Endothelial cell of umbilical vein (primary cell): ENCODE measurements at regions not wholly inside any gene's neighbourhood (a gene's known extent, or its start where the extent isn't known, plus 50 kb on each side); places are given as distances from the start of the nearest gene placed in this dataset.

Experiments used
- BruUV-seq: library from RNA; stranded (reverse); fragments of 400-500 nt; replicated peaks from 2 replicates; lab custom pipeline; 2021; lab: Mats Ljungman, UMichigan
- CTCF ChIA-PET: fragments of 300-600, 350-600 bp; sonication (Branson Sonifier 250); formaldehyde crosslinking; loops from one replicate; lab custom pipeline; 2021; ENCODE audit warnings: antibody characterized with exemption, inconsistent platforms; lab: Charles Lee
- POLR2A ChIA-PET: fragments of 300-600, 350-600 bp; sonication (Branson Sonifier 250); formaldehyde crosslinking; loops from one replicate; lab custom pipeline; 2021; ENCODE audit warnings: antibody characterized with exemption, inconsistent platforms; lab: Charles Lee
- DNase-seq: peaks from one replicate; pipeline ENCODE4 v3.0.0-alpha.2; 2011; ENCODE audit warnings: low read depth, low spot score
- FAIRE-seq: peaks from 2 replicates; lab custom pipeline; 2011; peaks lifted over from hg19 to GRCh38; lab: Jason Lieb, UNC
- H2AFZ ChIP-seq: 2 replicates; pipeline ENCODE4 v1.6.0; 2012; ENCODE audit warnings: low read depth, low read length, control low read depth, inconsistent platforms
- H3K27ac ChIP-seq: 2 replicates; pipeline ENCODE4 v1.5.1; 2011; ENCODE audit warnings: low read depth, mild to moderate bottlenecking, control low read depth, low read length, moderate library complexity; ENCODE audit not compliant: insufficient read depth
- H3K27me3 ChIP-seq, 2 experiments: 2 replicates each; pipeline versions ENCODE4 v1.6.0 to v1.6.1; 2011; ENCODE audit warnings: low read length in 2 of 2, mixed read lengths in 1 of 2; ENCODE audit not compliant: control insufficient read depth in 2 of 2, insufficient read depth in 2 of 2
- H3K36me3 ChIP-seq, 2 experiments: 2 replicates in 1 of 2; 3 replicates in 1 of 2; pipeline ENCODE4 v1.5.1; 2011; ENCODE audit warnings: low read length in 2 of 2, mild to moderate bottlenecking in 1 of 2, moderate library complexity in 1 of 2; ENCODE audit not compliant: control insufficient read depth in 2 of 2, insufficient read depth in 2 of 2; ENCODE audit errors: extremely low read depth in 1 of 2
- H3K4me1 ChIP-seq: 3 replicates; pipeline ENCODE4 v1.5.1; 2011; ENCODE audit warnings: mild to moderate bottlenecking, low read length; ENCODE audit not compliant: control insufficient read depth, insufficient read depth; ENCODE audit errors: extremely low read depth
- H3K4me2 ChIP-seq: 2 replicates; pipeline ENCODE4 v1.6.1; 2011; ENCODE audit warnings: low read length, control low read depth, mixed read lengths; ENCODE audit not compliant: insufficient read depth
- H3K4me3 ChIP-seq, 3 experiments: fragments of 200-600 bp in 1 of 3; sonication (generic), shearing (Covaris generic) in 1 of 3; replicated peaks in 1 of 3; 2 replicates each; pipeline ENCODE4 v1.5.1; 2011 to 2016; ENCODE audit warnings: control low read depth in 3 of 3, low read length in 3 of 3, mild to moderate bottlenecking in 2 of 3, inconsistent platforms in 1 of 3, low read depth in 1 of 3, moderate library complexity in 1 of 3; ENCODE audit not compliant: insufficient read depth in 1 of 3
- H3K79me2 ChIP-seq: 2 replicates; pipeline ENCODE4 v1.6.0; 2012; ENCODE audit warnings: low read length, inconsistent platforms; ENCODE audit not compliant: control insufficient read depth, insufficient read depth
- H3K9ac ChIP-seq: replicated peaks from 2 replicates; pipeline ENCODE3; 2011; ENCODE audit warnings: low read length, control low read depth; ENCODE audit not compliant: insufficient read depth; ENCODE audit errors: extremely low read depth
- H3K9me1 ChIP-seq: replicated peaks from 3 replicates; pipeline ENCODE4 v1.6.0; 2011; ENCODE audit warnings: mild to moderate bottlenecking, low read length; ENCODE audit not compliant: control insufficient read depth, insufficient read depth; ENCODE audit errors: extremely low read depth
- H3K9me3 ChIP-seq: replicated peaks from 2 replicates; pipeline ENCODE4 v1.5.1; 2012; ENCODE audit warnings: low read length, inconsistent platforms; ENCODE audit not compliant: control insufficient read depth, insufficient read depth
- H4K20me1 ChIP-seq: replicated peaks from 2 replicates; pipeline ENCODE3; 2011; ENCODE audit warnings: mild to moderate bottlenecking, low read length; ENCODE audit not compliant: control insufficient read depth, insufficient read depth; ENCODE audit errors: extremely low read depth
- EZH2 ChIP-seq: IDR thresholded peaks from 2 replicates; pipeline ENCODE4 v1.6.1; 2012; ENCODE audit warnings: borderline replicate concordance, low read depth, mild to moderate bottlenecking, moderate library complexity, low read length, inconsistent platforms; ENCODE audit not compliant: severe bottlenecking
- FOS ChIP-seq: IDR thresholded peaks from 2 replicates; pipeline ENCODE4 v1.6.1; 2011; ENCODE audit warnings: mild to moderate bottlenecking, low read length, moderate library complexity, borderline replicate concordance; ENCODE audit not compliant: insufficient read depth
- JUN ChIP-seq: IDR thresholded peaks from 2 replicates; pipeline ENCODE4 v1.6.1; 2011; ENCODE audit warnings: borderline replicate concordance, low read depth; ENCODE audit not compliant: insufficient read length, insufficient read depth
- POLR2A ChIP-seq: IDR thresholded peaks from 2 replicates; pipeline ENCODE4 v1.6.1; 2012; ENCODE audit warnings: low read depth, mild to moderate bottlenecking, control low read depth, low read length
- POLR2AphosphoS5 ChIP-seq: IDR thresholded peaks from 2 replicates; pipeline ENCODE4 v1.6.1; 2012; ENCODE audit warnings: low read depth, mild to moderate bottlenecking, control low read depth, low read length, moderate library complexity; ENCODE audit not compliant: insufficient read depth
- dilution Hi-C: fragments of 300-500 bp; cut with MboI; formaldehyde crosslinking; loops from one replicate; pipeline ENCODE4 v1.15.0; 2019; ENCODE audit warnings: low sequenced_read_pairs; ENCODE audit not compliant: extremely low pct_ligation_motif_present
- intact Hi-C: fragments of 100-400 bp; cut with micrococcal nuclease; formaldehyde crosslinking; loops from one replicate; pipeline ENCODE4 v1.10.0; 2022
- TF ChIP-seq, protein P1 (sequence below): IDR thresholded peaks from 2 replicates; pipeline ENCODE4 v1.6.1; 2011; ENCODE audit not compliant: insufficient read depth, insufficient read length
- TF ChIP-seq, protein P2 (sequence below), 2 donors: IDR thresholded peaks; 1 replicate in 1 of 2; 2 replicates in 1 of 2; pipeline ENCODE4 v1.5.1; 2011; ENCODE audit warnings: low read length in 2 of 2, mild to moderate bottlenecking in 2 of 2, moderate library complexity in 2 of 2, control low read depth in 1 of 2, inconsistent platforms in 1 of 2, low read depth in 1 of 2; ENCODE audit not compliant: insufficient read depth in 1 of 2; ENCODE audit errors: extremely low read depth in 1 of 2

DNA sequence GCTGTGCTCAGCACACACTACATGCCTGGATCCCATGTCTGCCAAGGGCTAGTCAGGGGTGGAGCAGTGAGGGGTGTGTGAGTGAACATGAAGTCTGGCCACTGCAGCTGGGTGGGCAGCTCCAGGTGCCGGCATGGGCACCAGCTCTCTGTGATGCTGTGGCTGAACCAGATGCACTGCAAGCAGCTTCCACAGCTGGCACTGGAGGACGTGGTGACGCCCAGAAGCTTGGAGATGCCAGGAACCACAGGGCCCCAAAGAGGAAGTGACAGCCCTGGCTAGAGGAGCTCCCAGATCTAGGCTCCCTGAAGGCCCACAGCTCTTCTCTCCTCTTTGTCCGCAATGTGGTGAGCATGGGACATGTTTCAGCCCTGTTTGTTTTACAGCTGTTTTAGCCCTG, 776.3 kb upstream of the POU3F3 start:
- H3K9me3 ChIP-seq = peaks cover 3% of the 10 kb centered on the region
- no peak overlapping the region for H3K4me2 ChIP-seq
- H3K36me3 ChIP-seq = no peaks in the 10 kb centered on the region
- FAIRE-seq (no peak), DNase-seq (no peak)
- H3K9me1 ChIP-seq = no peaks in the 10 kb centered on the region
- intact Hi-C loops = no loop called here
- dilution Hi-C loops = no loop called here
- no peaks in the 10 kb centered on the region for H3K4me1 ChIP-seq
- TF ChIP-seq EZH2 = no peak
- TF ChIP-seq, protein P1, sequence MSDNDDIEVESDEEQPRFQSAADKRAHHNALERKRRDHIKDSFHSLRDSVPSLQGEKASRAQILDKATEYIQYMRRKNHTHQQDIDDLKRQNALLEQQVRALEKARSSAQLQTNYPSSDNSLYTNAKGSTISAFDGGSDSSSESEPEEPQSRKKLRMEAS = no peak
- no peak for TF ChIP-seq FOS
- no TSS peak for BruUV-seq
- ChIA-PET CTCF (no interaction called here), POLR2A (no interaction called here)
- H3K4me3 ChIP-seq = no peak overlapping the region
- H3K79me2 ChIP-seq = no peaks in the 10 kb centered on the region
- H3K27me3 ChIP-seq = no peaks in the 10 kb centered on the region
- H4K20me1 ChIP-seq = no peaks in the 10 kb centered on the region
- H3K9ac ChIP-seq = no peak overlapping the region
- no peak overlapping the region for H3K27ac ChIP-seq
- no peak overlapping the region for H2AFZ ChIP-seq

DNA sequence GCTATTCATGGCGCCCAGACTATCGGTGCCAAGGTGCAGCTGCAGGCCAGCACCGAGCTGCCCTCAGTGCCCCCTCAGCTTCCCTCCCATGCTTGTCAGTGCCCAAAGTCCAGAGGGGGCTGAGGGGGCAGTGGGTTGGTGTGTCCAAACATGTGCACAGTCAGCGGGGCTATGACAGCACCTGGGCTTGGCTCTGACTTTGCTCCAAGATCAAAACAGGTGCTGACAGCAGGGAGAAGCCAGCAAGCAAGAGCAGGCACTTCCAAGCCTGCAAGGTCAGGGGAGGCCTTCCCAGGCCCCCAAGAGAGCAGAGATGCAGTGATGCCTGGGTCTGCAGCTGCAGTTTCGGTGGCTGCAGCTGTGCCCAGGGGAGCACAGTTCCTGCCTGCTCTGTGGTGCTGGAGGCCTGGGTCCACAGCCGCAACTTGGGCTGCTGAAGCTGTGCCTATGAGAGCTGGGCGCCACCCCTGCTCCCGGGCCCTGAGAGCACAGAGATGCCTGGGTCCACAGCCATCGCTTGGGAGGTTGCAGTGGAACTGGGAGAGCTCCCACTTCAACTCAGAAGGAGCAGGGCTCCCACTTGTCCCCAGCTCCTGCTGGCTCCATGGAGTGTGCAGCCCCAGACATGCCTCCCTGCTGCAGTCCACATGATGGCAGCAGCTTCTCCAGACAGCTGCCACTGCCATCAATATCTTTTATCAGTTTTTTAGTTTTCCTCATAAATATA, 775.3 kb upstream of the POU3F3 start:
- TF ChIP-seq POLR2A (no peak), POLR2AphosphoS5 (no peak), JUN (no peak), FOS (no peak), EZH2 (no peak)
- TF ChIP-seq, protein P2, sequence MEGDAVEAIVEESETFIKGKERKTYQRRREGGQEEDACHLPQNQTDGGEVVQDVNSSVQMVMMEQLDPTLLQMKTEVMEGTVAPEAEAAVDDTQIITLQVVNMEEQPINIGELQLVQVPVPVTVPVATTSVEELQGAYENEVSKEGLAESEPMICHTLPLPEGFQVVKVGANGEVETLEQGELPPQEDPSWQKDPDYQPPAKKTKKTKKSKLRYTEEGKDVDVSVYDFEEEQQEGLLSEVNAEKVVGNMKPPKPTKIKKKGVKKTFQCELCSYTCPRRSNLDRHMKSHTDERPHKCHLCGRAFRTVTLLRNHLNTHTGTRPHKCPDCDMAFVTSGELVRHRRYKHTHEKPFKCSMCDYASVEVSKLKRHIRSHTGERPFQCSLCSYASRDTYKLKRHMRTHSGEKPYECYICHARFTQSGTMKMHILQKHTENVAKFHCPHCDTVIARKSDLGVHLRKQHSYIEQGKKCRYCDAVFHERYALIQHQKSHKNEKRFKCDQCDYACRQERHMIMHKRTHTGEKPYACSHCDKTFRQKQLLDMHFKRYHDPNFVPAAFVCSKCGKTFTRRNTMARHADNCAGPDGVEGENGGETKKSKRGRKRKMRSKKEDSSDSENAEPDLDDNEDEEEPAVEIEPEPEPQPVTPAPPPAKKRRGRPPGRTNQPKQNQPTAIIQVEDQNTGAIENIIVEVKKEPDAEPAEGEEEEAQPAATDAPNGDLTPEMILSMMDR (IDR thresholded peaks at IDR 0.05; ENCODE audit: extremely low read depth in 1 of 2, insufficient read depth in 1 of 2, low read depth in 1 of 2, low read length in 2 of 2) = no peak
- H3K4me1 ChIP-seq = no peaks in the 10 kb centered on the region
- ChIA-PET POLR2A (no interaction called here), CTCF (no interaction called here)
- no peaks in the 10 kb centered on the region for H3K27me3 ChIP-seq
- no peaks in the 10 kb centered on the region for H4K20me1 ChIP-seq
- no TSS peak for BruUV-seq
- H3K4me3 ChIP-seq = no peak overlapping the region
- H3K36me3 ChIP-seq = no peaks in the 10 kb centered on the region
- intact Hi-C loops (no loop called here), dilution Hi-C loops (no loop called here)
- no peak overlapping the region for H3K9ac ChIP-seq
- H3K4me2 ChIP-seq = no peak overlapping the region
- no peaks in the 10 kb centered on the region for H3K9me1 ChIP-seq
- H3K27ac ChIP-seq = no peak overlapping the region
- H3K9me3 ChIP-seq = peaks cover 3% of the 10 kb centered on the region
- no peaks in the 10 kb centered on the region for H3K79me2 ChIP-seq
- H2AFZ ChIP-seq = no peak overlapping the region
- FAIRE-seq (no peak), DNase-seq (no peak)
